Bronchial epithelial cell (primary cell): ENCODE measurements at regions not wholly inside any gene's neighbourhood (a gene's known extent, or its start where the extent isn't known, plus 50 kb on each side); places are given as distances from the start of the nearest gene placed in this dataset.

ENCODE experiments used
- DNase-seq: peaks from one replicate; pipeline ENCODE4 v3.0.0-alpha.2; 2010; ENCODE audit warnings: low read depth
- FAIRE-seq: peaks from 2 replicates; lab custom pipeline; 2011; peaks lifted over from hg19 to GRCh38; lab: Jason Lieb, UNC
- H3K27me3 ChIP-seq: 2 replicates; pipeline ENCODE4 v1.5.1; 2011; ENCODE audit warnings: low read length; ENCODE audit not compliant: control insufficient read depth, insufficient read depth
- H3K36me3 ChIP-seq: 2 replicates; pipeline ENCODE4 v1.5.1; 2011; ENCODE audit warnings: low read length; ENCODE audit not compliant: control insufficient read depth, insufficient read depth
- H3K4me3 ChIP-seq: 2 replicates; pipeline ENCODE4 v1.5.1; 2011; ENCODE audit warnings: mild to moderate bottlenecking, low read depth, low read length, control low read depth
- TF ChIP-seq, protein P1 (sequence below): IDR thresholded peaks from 2 replicates; pipeline ENCODE4 v1.5.1; 2011; ENCODE audit warnings: mild to moderate bottlenecking, moderate library complexity, low read length, control low read depth, inconsistent platforms; ENCODE audit not compliant: insufficient read depth, severe bottlenecking

GRCh38 chr2:100632759-100633158 lies 70.0 kb downstream of the PDCL3 start:
- Histone ChIP-seq H3K27me3 (no peaks in the 10 kb centered on the region), H3K36me3 (no peaks in the 10 kb centered on the region), H3K4me3 (no peak overlapping the region)
- no peak for FAIRE-seq
- no peak for DNase-seq
- TF ChIP-seq, protein P1, sequence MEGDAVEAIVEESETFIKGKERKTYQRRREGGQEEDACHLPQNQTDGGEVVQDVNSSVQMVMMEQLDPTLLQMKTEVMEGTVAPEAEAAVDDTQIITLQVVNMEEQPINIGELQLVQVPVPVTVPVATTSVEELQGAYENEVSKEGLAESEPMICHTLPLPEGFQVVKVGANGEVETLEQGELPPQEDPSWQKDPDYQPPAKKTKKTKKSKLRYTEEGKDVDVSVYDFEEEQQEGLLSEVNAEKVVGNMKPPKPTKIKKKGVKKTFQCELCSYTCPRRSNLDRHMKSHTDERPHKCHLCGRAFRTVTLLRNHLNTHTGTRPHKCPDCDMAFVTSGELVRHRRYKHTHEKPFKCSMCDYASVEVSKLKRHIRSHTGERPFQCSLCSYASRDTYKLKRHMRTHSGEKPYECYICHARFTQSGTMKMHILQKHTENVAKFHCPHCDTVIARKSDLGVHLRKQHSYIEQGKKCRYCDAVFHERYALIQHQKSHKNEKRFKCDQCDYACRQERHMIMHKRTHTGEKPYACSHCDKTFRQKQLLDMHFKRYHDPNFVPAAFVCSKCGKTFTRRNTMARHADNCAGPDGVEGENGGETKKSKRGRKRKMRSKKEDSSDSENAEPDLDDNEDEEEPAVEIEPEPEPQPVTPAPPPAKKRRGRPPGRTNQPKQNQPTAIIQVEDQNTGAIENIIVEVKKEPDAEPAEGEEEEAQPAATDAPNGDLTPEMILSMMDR = no peak

DNA sequence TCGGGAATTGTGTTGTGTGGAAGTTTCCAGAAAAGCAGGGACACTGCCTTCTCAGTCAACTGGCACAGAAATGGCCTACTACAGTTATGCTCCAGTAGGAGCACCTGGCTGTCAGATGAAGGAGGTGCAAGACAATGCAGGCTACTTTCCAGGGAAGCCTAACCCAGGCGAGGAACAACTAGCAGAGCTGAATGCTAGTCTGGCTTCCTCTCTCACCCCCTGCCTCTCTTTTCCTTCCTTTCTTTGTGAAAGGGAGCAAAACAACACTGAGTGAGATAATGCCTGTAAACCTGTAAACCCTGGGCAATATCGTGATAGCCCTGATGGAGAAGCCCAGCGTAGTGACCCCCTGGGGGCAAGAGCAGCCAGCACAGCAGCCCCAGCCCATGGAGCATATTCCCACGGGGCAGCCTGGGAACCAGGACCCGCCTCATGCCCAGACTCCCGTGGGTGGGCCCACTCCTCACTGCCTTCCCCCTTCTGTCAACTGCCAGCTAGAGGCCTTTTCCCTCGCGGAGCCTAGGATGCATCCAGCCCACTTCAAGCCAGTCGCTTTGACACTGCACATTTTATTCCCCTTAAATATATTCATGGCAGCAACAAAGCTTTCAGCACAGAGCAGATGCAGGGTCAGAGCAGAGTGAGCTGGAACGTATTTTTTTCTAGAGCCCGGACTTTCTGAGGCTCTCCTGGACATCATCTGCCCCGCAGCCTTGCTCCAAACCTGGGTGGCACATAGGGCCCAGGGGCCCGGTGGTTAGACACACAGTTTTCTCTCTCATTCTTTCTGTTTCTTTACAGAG lies 77.0 kb downstream of the PDCL3 start:
- TF ChIP-seq, protein P1 = no peak
- peaks cover 2% of the 10 kb centered on the region for H3K27me3 ChIP-seq
- no peak for FAIRE-seq
- no peaks in the 10 kb centered on the region for H3K36me3 ChIP-seq
- no peak for DNase-seq
- no peak overlapping the region for H3K4me3 ChIP-seq

DNA sequence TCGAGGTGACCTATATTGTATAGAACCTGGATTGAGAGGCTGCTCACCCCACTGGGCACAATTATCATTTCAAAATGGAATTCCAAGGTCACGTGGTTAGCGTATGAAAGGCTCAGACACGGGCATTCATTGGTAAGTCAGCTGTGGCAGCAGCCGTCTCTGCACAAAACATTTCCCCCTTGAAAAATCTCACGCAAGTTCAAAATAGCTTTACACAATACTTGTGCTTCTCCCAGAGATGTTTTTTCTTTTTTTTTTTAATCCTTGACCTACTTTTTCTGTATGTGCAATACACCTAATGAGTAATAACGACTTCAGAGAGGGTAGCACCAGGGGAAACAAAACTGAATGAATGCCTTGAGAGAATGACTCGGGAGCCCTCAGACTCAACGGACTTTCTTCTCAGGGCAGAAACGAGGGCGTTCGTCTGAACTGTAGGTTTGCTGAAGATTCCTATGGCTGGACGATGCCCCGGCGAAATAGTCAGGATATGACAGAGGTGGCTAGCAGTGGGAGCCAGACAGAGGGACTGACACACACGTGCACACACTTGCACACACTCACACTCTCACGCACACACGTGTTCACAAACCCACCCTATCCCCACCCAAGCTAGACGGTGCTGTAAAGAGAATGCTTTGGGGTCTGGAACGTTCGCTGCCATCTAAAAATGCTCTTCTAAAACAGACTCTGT lies 77.8 kb downstream of the PDCL3 start:
- peak; percentile 15 for DNase-seq
- H3K4me3 ChIP-seq = no peak overlapping the region
- TF ChIP-seq, protein P1 = no peak
- no peak for FAIRE-seq
- peaks cover 2% of the 10 kb centered on the region for H3K27me3 ChIP-seq
- H3K36me3 ChIP-seq = no peaks in the 10 kb centered on the region

- Histone ChIP-seq H3K4me3 (no peak overlapping the region), H3K36me3 (no peaks in the 10 kb centered on the region), H3K27me3 (peaks cover 2% of the 10 kb centered on the region)
- DNase-seq (no peak), FAIRE-seq (no peak)
- TF ChIP-seq, protein P1 = no peak
These were observed 78.3 kb downstream of the PDCL3 start for GRCh38 chr2:100641125-100641435.

GRCh38 chr2:100642425-100642824 lies 79.6 kb downstream of the PDCL3 start:
- DNase-seq = no peak
- Histone ChIP-seq H3K4me3 (no peak overlapping the region), H3K36me3 (no peaks in the 10 kb centered on the region), H3K27me3 (peaks cover 2% of the 10 kb centered on the region)
- FAIRE-seq = peak; percentile 66
- TF ChIP-seq, protein P1 = no peak
